Activated naive CD8-positive, alpha-beta T cell treated with anti-CD3 and anti-CD28 coated beads, Interleukin-2, amount 50 U/mL, for 24 hours (primary cell): ENCODE measurements at regions not wholly inside any gene's neighbourhood (a gene's known extent, or its start where the extent isn't known, plus 50 kb on each side); places are given as distances from the start of the nearest gene placed in this dataset.
A peak's percentile ranks its signal among the peaks of the same experiment; 100 is the strongest.
"Not testable (repeated sequence)": the region's sequence is repeated elsewhere in the genome, so short reads cannot be mapped to it uniquely, and the experiment has no call there.

Experiments used
- ATAC-seq: fragments of 150-1000 bp; cut with Tn5 transposase; one replicate; pipeline ENCODE4 v1.10.0; 2021
- DNase-seq: peaks from one replicate; pipeline ENCODE4 v3.0.0; 2021
- H3K27ac Mint-ChIP-seq: one replicate; pipeline ENCODE4 v1.8.0; 2021; ENCODE audit warnings: mild to moderate bottlenecking, mixed read lengths
- H3K27me3 Mint-ChIP-seq: one replicate; pipeline ENCODE4 v1.8.0; 2021; ENCODE audit warnings: mixed read lengths
- H3K36me3 Mint-ChIP-seq: one replicate; pipeline ENCODE4 v1.8.0; 2021; ENCODE audit warnings: low read depth, mixed read lengths
- H3K4me1 Mint-ChIP-seq: one replicate; pipeline ENCODE4 v1.8.0; 2021; ENCODE audit warnings: mixed read lengths
- H3K4me3 Mint-ChIP-seq: one replicate; pipeline ENCODE4 v1.8.0; 2021; ENCODE audit warnings: mild to moderate bottlenecking, moderate library complexity, mixed read lengths
- H3K9me3 Mint-ChIP-seq: one replicate; pipeline ENCODE4 v1.8.0; 2021; ENCODE audit warnings: mixed read lengths

- H3K27ac Mint-ChIP-seq: no peak overlapping the region
- no peaks in the 10 kb centered on the region for H3K36me3 Mint-ChIP-seq
- no peak overlapping the region for H3K4me3 Mint-ChIP-seq
- peaks cover 13% of the 10 kb centered on the region for H3K27me3 Mint-ChIP-seq
- ATAC-seq (peak; percentile 30), DNase-seq (no peak)
- peaks cover 18% of the 10 kb centered on the region for H3K4me1 Mint-ChIP-seq
- no peaks in the 10 kb centered on the region for H3K9me3 Mint-ChIP-seq
Observed at GRCh38 chr5:14942212-14942611, 70.6 kb upstream of the ANKH start.

GRCh38 chr5:14937254-14937653, 65.7 kb upstream of the ANKH start:
- no peak for DNase-seq
- no peaks in the 10 kb centered on the region for H3K36me3 Mint-ChIP-seq
- no peaks in the 10 kb centered on the region for H3K9me3 Mint-ChIP-seq
- peak; percentile 59 for ATAC-seq
- H3K4me1 Mint-ChIP-seq: peaks cover 15% of the 10 kb centered on the region
- no peak overlapping the region for H3K27ac Mint-ChIP-seq
- H3K4me3 Mint-ChIP-seq: no peak overlapping the region
- H3K27me3 Mint-ChIP-seq: peaks cover 12% of the 10 kb centered on the region

- Mint-ChIP-seq H3K4me1 (peaks cover 13% of the 10 kb centered on the region), H3K9me3 (no peaks in the 10 kb centered on the region), H3K27ac (no peak overlapping the region), H3K36me3 (no peaks in the 10 kb centered on the region), H3K27me3 (peaks cover 12% of the 10 kb centered on the region), H3K4me3 (no peak overlapping the region)
- ATAC-seq (no peak), DNase-seq (no peak)
Observed at GRCh38 chr5:14936588-14936987, 65.0 kb upstream of the ANKH start.

GRCh38 chr5:14935341-14935740, 63.8 kb upstream of the ANKH start:
- no peak for ATAC-seq
- H3K27ac Mint-ChIP-seq: no peak overlapping the region
- peaks cover 12% of the 10 kb centered on the region for H3K27me3 Mint-ChIP-seq

GRCh38 chr5:14932902-14933469, 61.4 kb upstream of the ANKH start:
- Mint-ChIP-seq H3K27me3 (peaks cover 9% of the 10 kb centered on the region), H3K27ac (no peak overlapping the region), H3K4me3 (no peak overlapping the region), H3K4me1 (peaks cover 12% of the 10 kb centered on the region), H3K9me3 (no peaks in the 10 kb centered on the region), H3K36me3 (no peaks in the 10 kb centered on the region)
- DNase-seq (no peak), ATAC-seq (peak; percentile 58)

More at GRCh38 chr5:14935341-14935740, 63.8 kb upstream of the ANKH start:
- H3K4me3 Mint-ChIP-seq: no peak overlapping the region
- no peaks in the 10 kb centered on the region for H3K9me3 Mint-ChIP-seq
- no peak for DNase-seq
- H3K4me1 Mint-ChIP-seq: peaks cover 14% of the 10 kb centered on the region
- H3K36me3 Mint-ChIP-seq: no peaks in the 10 kb centered on the region

GRCh38 chr5:14930486-14930885, 58.9 kb upstream of the ANKH start:
- H3K27ac Mint-ChIP-seq: no peak overlapping the region

GRCh38 chr5:14929293-14930065, 57.9 kb upstream of the ANKH start:
- no peak overlapping the region for H3K4me3 Mint-ChIP-seq
- DNase-seq (no peak), ATAC-seq (no peak)
- H3K36me3 Mint-ChIP-seq: no peaks in the 10 kb centered on the region
- no peak overlapping the region for H3K27ac Mint-ChIP-seq
- H3K4me1 Mint-ChIP-seq: peaks cover 40% of the 10 kb centered on the region
- H3K27me3 Mint-ChIP-seq: no peaks in the 10 kb centered on the region
- H3K9me3 Mint-ChIP-seq: no peaks in the 10 kb centered on the region

More at GRCh38 chr5:14930486-14930885, 58.9 kb upstream of the ANKH start:
- Mint-ChIP-seq H3K4me1 (peaks cover 29% of the 10 kb centered on the region), H3K36me3 (no peaks in the 10 kb centered on the region), H3K27me3 (no peaks in the 10 kb centered on the region), H3K4me3 (no peak overlapping the region), H3K9me3 (no peaks in the 10 kb centered on the region)
- ATAC-seq (no peak), DNase-seq (no peak)

- no peaks in the 10 kb centered on the region for H3K27me3 Mint-ChIP-seq
- H3K27ac Mint-ChIP-seq: no peak overlapping the region
- peaks cover 42% of the 10 kb centered on the region for H3K4me1 Mint-ChIP-seq
- no peak overlapping the region for H3K4me3 Mint-ChIP-seq
- no peak for DNase-seq
- ATAC-seq: no peak
- no peaks in the 10 kb centered on the region for H3K36me3 Mint-ChIP-seq
- H3K9me3 Mint-ChIP-seq: no peaks in the 10 kb centered on the region
Observed at GRCh38 chr5:14928661-14929060, 57.1 kb upstream of the ANKH start.

GRCh38 chr5:14925326-14925725, 53.7 kb upstream of the ANKH start:
- no peak for DNase-seq
- Mint-ChIP-seq H3K4me3 (peak overlapping the region; percentile 49), H3K36me3 (no peaks in the 10 kb centered on the region), H3K9me3 (no peaks in the 10 kb centered on the region), H3K27ac (peak overlapping the region; percentile 86), H3K4me1 (peaks cover 61% of the 10 kb centered on the region), H3K27me3 (no peaks in the 10 kb centered on the region)
- no peak for ATAC-seq

- not testable (repeated sequence) for H3K36me3 Mint-ChIP-seq, H3K9me3 Mint-ChIP-seq, H3K27ac Mint-ChIP-seq, H3K4me3 Mint-ChIP-seq, ATAC-seq, DNase-seq, H3K27me3 Mint-ChIP-seq
- peaks cover 69% of the 10 kb centered on the region for H3K4me1 Mint-ChIP-seq
Observed at GRCh38 chr5:14922952-14923351, 51.4 kb upstream of the ANKH start.

GRCh38 chr5:14922456-14922855, 50.9 kb upstream of the ANKH start:
- H3K36me3 Mint-ChIP-seq: no peaks in the 10 kb centered on the region
- peaks cover 67% of the 10 kb centered on the region for H3K4me1 Mint-ChIP-seq
- no peak overlapping the region for H3K4me3 Mint-ChIP-seq
- no peak for DNase-seq
- ATAC-seq: no peak
- H3K9me3 Mint-ChIP-seq: peaks cover 5% of the 10 kb centered on the region
- H3K27me3 Mint-ChIP-seq: peaks cover 1% of the 10 kb centered on the region
- no peak overlapping the region for H3K27ac Mint-ChIP-seq
